ENCODE measurements at regions not wholly inside any gene's neighbourhood (a gene's known extent, or its start where the extent isn't known, plus 50 kb on each side); places are given as distances from the start of the nearest gene placed in this dataset.

GRCh38 chrX:125378205-125378604, 58.5 kb downstream of the TEX13C start:
- no peak for DNase-seq (ENCODE audit: low read depth, low spot score)
- H3K27ac Mint-ChIP-seq (ENCODE audit: unreplicated experiment), result no peak overlapping the region
- H3K27me3 Mint-ChIP-seq (ENCODE audit: low read depth), result no peaks in the 10 kb centered on the region
- H3K4me3 Mint-ChIP-seq, result no peak overlapping the region
- peaks cover 5% of the 10 kb centered on the region for H3K9me3 Mint-ChIP-seq
- no peaks in the 10 kb centered on the region for H3K4me1 Mint-ChIP-seq
- TF ChIP-seq CTCF (conservative IDR thresholded peaks at IDR 0.05), result peak; percentile 46
- H3K36me3 Mint-ChIP-seq (ENCODE audit: low read depth), result no peaks in the 10 kb centered on the region

- Mint-ChIP-seq H3K9me3 (peaks cover 5% of the 10 kb centered on the region), H3K4me3 (no peak overlapping the region), H3K27me3 (ENCODE audit: low read depth) (no peaks in the 10 kb centered on the region), H3K36me3 (ENCODE audit: low read depth) (no peaks in the 10 kb centered on the region), H3K27ac (ENCODE audit: unreplicated experiment) (no peak overlapping the region), H3K4me1 (no peaks in the 10 kb centered on the region)
- DNase-seq (ENCODE audit: low read depth, low spot score), result no peak
- TF ChIP-seq CTCF (conservative IDR thresholded peaks at IDR 0.05), result no peak
These were observed 59.1 kb downstream of the TEX13C start for GRCh38 chrX:125378770-125379169.

DNA sequence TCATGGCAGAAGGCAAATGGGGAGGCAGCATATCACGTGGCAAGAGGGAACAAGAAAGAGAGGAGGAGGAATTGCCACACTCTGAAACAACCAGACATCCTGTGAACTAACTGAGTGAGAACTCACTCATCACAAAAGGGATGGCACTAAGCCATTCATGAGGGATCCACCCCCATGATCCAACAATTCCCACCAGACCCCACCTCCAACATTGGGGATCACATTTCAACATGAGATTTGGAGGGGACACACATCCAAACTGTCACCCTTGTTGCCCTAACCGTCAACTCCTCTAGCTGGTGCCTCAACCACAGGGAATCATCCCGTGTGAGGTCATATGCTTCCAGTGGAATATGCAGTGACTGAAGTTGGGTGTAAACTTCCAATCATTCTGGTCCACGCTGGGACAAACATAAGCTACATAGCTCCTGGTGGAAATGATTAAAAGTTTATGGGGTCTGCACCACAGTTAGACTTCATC, 62.5 kb downstream of the TEX13C start:
- peaks cover 3% of the 10 kb centered on the region for H3K9me3 Mint-ChIP-seq
- H3K36me3 Mint-ChIP-seq (ENCODE audit: low read depth), result no peaks in the 10 kb centered on the region
- TF ChIP-seq CTCF (conservative IDR thresholded peaks at IDR 0.05), result no peak
- H3K27ac Mint-ChIP-seq (ENCODE audit: unreplicated experiment), result no peak overlapping the region
- H3K27me3 Mint-ChIP-seq (ENCODE audit: low read depth), result no peaks in the 10 kb centered on the region
- no peak for DNase-seq (ENCODE audit: low read depth, low spot score)
- no peaks in the 10 kb centered on the region for H3K4me1 Mint-ChIP-seq
- H3K4me3 Mint-ChIP-seq, result no peak overlapping the region

- no peak for DNase-seq (ENCODE audit: low read depth, low spot score)
- Mint-ChIP-seq H3K4me3 (no peak overlapping the region), H3K4me1 (no peaks in the 10 kb centered on the region), H3K27me3 (ENCODE audit: low read depth) (no peaks in the 10 kb centered on the region), H3K27ac (ENCODE audit: unreplicated experiment) (no peak overlapping the region), H3K36me3 (ENCODE audit: low read depth) (no peaks in the 10 kb centered on the region), H3K9me3 (peaks cover 3% of the 10 kb centered on the region)
- no peak for TF ChIP-seq CTCF (conservative IDR thresholded peaks at IDR 0.05)
These were observed 63.2 kb downstream of the TEX13C start for GRCh38 chrX:125382889-125383288.

- Mint-ChIP-seq H3K27ac (ENCODE audit: unreplicated experiment) (no peak overlapping the region), H3K9me3 (peaks cover 3% of the 10 kb centered on the region), H3K36me3 (ENCODE audit: low read depth) (no peaks in the 10 kb centered on the region), H3K4me1 (no peaks in the 10 kb centered on the region), H3K27me3 (ENCODE audit: low read depth) (peaks cover 2% of the 10 kb centered on the region), H3K4me3 (no peak overlapping the region)
- no peak for TF ChIP-seq CTCF (conservative IDR thresholded peaks at IDR 0.05)
- DNase-seq (ENCODE audit: low read depth, low spot score), result no peak
These were observed 65.2 kb downstream of the TEX13C start for GRCh38 chrX:125384867-125385266.

GRCh38 chrX:125387945-125388344, 68.3 kb downstream of the TEX13C start:
- no peaks in the 10 kb centered on the region for H3K4me1 Mint-ChIP-seq
- no peak overlapping the region for H3K4me3 Mint-ChIP-seq
- no peak for DNase-seq (ENCODE audit: low read depth, low spot score)
- peaks cover 26% of the 10 kb centered on the region for H3K27me3 Mint-ChIP-seq (ENCODE audit: low read depth)
- no peaks in the 10 kb centered on the region for H3K9me3 Mint-ChIP-seq
- TF ChIP-seq CTCF (conservative IDR thresholded peaks at IDR 0.05), result no peak
- H3K36me3 Mint-ChIP-seq (ENCODE audit: low read depth), result peaks cover 3% of the 10 kb centered on the region
- no peak overlapping the region for H3K27ac Mint-ChIP-seq (ENCODE audit: unreplicated experiment)
